Left lobe of liver (tissue), 2 donors: ENCODE measurements at regions not wholly inside any gene's neighbourhood (a gene's known extent, or its start where the extent isn't known, plus 50 kb on each side); places are given as distances from the start of the nearest gene placed in this dataset.
A peak's percentile ranks its signal among the peaks of the same experiment; 100 is the strongest.
"Not testable (repeated sequence)": the region's sequence is repeated elsewhere in the genome, so short reads cannot be mapped to it uniquely, and the experiment has no call there.

Experiments
- ATAC-seq: fragments of 200-7000 bp; cut with Tn5 transposase; one replicate; pipeline ENCODE4 v1.9.1; 2020; ENCODE audit warnings: mild to moderate bottlenecking, moderate library complexity
- DNase-seq: peaks from one replicate; pipeline ENCODE4 v3.0.0-alpha.2; 2020; ENCODE audit warnings: low spot score
- donor health status: DM: no; HTN: no; CAD: no; lungs with moderate emphysema.
- donor health status: DM: no; HTN: yes; CAD: no.

DNA sequence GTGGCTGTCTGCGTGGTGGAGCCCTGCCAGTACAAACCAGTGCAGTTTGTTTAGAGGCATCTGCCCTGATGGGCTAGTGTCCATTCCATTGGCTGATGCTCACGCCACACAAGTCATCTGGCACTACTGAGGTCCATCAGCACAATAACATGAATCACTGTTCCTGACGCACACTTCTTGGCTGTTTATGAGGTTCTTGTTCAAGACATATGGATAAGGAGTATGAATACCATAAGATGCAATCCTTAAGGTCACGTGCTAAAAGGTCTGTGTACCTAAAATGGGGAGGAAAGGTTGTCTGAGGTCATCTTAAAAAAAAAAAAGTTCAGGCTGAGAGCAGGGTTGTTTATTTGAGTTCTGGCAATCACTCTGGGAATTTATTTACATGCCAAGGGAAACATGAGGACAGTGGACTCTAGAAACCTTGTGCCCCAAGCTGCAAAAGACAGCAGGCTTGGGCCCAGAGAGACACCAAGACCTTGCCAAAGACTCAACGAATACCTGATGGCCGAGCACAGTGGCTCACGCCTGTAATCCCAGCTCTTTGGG is 54.1 kb upstream of the SHLD1 start:
- ATAC-seq (peak; percentile 95), DNase-seq (peak; percentile 80)

DNA sequence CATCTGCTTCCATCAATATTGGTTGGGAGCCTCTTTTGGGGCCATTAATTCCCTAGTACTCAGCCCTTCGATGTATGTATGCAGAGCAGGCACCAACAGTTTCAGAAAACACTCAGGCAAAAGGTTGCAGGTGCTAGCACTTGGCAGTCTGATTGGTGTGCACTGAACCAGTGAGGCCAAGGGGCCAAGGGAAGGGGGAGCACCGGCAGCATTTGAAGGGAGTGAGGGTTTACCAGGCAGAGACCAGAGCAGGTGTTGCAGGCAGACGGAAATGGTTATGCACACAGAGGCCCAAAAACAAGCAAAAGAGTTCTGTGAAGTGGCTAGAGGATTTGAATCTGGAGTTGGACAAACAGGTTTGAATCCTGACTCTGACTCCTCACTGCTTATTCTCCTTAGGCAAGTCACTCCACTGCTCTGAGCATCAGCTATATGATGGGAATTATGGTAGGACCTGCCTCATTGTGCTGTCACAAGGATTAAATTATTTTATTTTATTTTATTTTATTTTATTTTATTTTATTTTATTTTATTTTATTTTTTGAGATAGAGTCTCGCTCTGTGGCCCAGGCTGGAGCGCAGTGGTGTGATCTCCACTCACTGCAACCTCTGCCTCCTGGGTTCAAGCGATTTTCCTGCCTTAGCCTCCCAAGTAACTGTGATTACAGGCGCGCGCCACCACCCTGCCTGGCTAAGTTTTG is 58.1 kb upstream of the SHLD1 start:
- ATAC-seq = no peak
- DNase-seq = no peak

DNA sequence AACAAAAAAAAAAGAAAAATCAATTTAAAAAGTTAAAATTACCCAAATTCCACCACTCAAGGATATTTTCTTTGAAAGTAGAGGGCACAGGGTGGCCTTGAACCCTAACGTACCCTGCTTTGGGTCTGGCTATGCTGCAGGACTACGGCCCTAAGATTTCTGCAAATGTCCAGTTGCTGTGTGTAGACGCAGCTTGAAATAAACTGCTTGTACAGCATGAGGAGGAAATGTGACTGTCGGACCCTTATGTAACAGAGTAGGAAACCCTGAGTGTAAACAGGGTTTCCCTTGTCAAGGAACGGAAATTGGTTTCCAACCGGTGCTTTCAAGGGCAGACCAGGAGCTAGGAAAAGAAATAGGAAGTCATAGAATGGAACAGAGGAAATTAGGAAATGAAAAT is 60.7 kb upstream of the SHLD1 start:
- DNase-seq = no peak
- ATAC-seq = peak; percentile 36

- DNase-seq (no peak), ATAC-seq (peak; percentile 38)
Observed at GRCh38 chr20:5688431-5688972, 61.7 kb upstream of the SHLD1 start.

DNA sequence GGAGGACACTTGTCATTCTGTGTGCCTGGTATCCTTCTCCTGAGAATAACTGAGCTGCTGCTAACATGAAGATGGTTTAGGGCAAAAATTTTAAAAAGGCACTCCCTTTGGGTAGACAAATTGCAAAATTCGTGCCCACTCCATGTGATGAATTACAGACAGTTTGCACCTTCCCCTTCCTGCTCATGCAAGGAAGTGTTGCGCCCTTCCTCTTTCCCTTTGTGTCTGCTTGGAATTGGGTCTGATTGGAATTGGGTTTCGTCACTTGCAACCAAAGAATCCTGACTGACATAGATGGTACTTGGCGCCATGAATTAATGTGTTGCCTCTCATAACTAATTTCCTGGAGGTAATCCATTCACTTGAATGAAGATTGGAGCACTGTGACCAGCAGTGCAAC is 62.3 kb upstream of the SHLD1 start:
- DNase-seq (no peak), ATAC-seq (no peak)

DNA sequence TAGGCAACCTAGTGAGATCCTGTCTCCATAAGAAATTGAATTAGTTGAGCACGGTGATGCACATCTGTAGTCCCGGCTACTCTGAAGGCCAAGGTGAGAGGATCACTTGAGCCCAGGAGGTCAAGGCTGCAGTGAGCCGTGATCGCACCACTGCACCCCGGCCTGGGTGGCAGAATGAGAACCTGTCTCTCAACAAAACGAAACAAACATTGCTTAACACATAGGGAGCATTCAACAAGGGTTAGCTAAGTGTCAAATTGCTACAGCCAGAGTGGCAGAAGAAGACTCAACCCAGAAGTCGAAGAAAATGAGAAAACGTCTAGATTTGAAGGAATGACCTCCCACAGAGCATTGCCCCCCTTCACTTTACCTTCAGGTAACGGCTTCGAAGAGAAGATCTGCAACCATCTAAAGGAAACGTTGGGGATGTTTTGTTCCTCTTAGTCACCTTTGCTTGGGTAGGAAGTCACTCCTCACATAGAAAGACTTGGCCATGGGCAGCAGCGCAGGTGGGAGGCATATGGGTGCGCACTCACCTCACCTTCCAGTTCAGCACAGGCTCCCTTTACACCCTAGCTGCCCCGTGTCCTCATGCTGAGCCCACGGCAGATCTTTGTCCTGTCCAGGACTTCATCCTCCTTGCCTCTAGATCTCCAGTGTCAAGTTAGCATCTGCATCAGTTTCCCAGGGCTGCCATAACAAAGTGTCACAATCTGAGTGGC is 63.7 kb upstream of the SHLD1 start:
- ATAC-seq (no peak), DNase-seq (no peak)

DNA sequence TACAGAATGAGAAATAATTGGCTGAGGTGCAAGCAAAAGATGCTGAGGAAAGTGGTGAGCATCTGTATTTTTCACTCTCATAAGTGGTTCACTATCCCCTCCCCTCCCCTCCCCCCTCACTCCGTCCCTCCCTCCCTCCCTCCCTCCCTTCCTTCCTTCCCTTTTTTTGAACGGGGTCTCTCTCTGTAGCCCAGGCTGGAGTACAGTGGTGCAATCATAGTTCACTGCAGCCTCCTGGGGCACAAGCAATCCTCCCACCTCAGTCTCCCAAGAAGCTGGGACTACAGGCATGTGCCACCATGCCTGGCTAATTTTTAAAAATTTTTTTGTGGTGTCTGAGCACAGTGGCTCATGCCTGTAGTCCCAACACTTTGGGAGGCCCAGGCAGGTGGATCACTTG is 67.6 kb upstream of the SHLD1 start:
- not testable (repeated sequence) for ATAC-seq, DNase-seq

GRCh38 chr20:5680192-5680591 is 69.4 kb upstream of the GPCPD1 start:
- ATAC-seq (no peak), DNase-seq (no peak)

DNA sequence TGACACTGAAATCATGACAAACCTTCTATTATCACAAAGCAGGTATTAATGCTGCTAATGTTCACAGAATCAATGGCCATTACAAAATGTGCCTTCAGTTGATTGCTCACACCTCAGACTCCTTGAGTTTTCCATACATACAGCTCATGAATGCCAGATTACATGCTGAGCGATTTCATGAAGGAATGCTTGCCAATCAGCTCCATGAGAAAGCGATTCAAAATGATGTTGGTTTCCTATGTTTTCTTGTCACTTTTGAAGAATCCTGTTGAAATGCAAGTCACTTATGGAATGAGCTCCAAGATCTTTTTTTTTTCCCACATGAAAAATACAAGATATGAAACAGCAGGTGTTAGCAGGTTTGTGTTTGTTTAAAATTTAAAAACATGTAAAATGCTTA is 68.0 kb upstream of the GPCPD1 start:
- no peak for ATAC-seq
- no peak for DNase-seq

GRCh38 chr20:5677944-5678343 is 67.1 kb upstream of the GPCPD1 start:
- ATAC-seq, DNase-seq: not testable (repeated sequence)

GRCh38 chr20:5677389-5677788 is 66.6 kb upstream of the GPCPD1 start:
- DNase-seq (no peak), ATAC-seq (no peak)

GRCh38 chr20:5675103-5676091 is 64.6 kb upstream of the GPCPD1 start:
- peak; percentile 23 for ATAC-seq

DNA sequence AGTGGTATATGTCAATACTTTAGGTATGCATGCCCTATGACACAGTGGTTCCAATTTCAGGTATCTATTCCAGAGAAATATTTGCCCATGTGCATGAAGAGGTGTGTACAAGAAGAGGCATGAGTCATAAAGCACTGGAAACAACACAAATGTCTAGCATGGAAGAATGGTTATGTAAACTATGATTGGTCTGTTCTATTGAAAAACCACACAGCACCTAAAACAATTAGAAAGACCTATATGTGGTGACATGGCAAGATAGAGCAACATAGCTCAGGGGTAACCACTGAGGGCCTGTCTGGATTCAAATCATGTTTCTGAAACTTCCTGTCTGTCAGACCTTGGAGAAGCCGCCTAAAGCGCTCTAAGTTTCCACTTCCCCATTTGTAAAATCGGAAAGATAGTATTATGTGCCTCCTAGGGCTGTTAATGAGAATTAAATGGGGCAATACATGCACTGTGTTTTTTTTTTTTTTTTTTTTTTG is 63.4 kb upstream of the GPCPD1 start:
- DNase-seq = no peak
- ATAC-seq = no peak

More at GRCh38 chr20:5675103-5676091, 64.6 kb upstream of the GPCPD1 start:
- DNase-seq = no peak

DNA sequence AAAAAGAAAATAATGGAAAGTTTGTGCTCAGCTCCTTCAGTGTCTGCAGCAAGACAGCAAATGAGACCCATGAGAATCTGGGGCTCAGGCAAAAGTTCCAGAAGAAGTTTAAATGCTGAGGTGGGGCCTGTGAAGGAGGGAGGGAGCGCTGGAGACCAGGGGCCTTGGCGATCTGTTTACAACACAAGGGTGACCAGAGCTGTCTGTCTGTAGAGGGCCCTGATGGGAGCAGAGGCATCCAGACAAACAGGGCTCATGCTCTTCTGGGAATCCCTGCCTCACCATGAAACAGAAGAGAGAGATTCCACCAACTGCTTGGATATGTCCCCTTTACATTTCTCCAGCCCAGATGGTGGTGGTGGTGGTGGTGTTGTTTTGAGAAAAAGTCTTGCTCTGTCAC is 60.1 kb upstream of the GPCPD1 start:
- DNase-seq (no peak), ATAC-seq (no peak)

DNA sequence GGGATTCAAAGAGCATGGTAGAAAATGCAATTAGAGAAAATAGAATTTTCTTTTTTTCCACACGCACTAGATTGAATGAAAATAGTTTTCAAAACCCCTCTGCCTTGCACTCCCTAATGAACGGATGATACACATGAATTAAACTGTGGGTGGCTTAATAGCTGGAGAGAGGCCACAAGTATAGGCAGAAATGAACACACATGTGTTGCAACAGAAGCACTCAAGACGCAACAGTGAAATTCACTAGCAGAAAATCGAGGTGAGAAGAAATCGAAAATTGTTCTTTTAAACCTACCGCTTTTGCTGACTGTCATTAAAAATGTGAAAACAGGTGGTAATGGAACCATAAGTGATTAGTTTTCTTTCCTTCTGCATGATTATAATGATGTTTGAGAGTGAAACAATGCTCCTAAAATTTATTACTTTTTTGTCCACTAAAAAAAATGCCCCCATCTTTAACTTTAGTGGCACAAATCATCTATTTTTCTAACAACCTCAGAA is 59.3 kb upstream of the GPCPD1 start:
- ATAC-seq (no peak), DNase-seq (no peak)

DNA sequence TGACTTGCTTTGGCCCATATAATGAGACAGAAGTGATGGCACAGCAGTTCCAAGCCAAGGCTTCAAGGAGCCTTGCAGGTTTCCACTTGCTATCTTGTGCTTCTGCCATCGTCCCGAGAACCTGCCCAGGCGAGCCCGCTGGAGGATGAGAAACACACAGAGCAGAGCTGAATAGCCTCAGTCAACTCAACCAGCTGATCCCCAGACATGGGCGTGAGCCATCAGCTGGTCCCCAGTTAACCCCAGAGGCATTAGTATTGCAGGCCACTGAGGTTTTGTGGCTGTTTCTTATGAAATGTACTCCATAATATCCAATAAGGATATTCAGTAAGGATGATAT is 57.7 kb upstream of the GPCPD1 start:
- ATAC-seq (no peak), DNase-seq (no peak)

GRCh38 chr20:5667705-5668528 is 57.1 kb upstream of the GPCPD1 start:
- DNase-seq = no peak
- no peak for ATAC-seq

DNA sequence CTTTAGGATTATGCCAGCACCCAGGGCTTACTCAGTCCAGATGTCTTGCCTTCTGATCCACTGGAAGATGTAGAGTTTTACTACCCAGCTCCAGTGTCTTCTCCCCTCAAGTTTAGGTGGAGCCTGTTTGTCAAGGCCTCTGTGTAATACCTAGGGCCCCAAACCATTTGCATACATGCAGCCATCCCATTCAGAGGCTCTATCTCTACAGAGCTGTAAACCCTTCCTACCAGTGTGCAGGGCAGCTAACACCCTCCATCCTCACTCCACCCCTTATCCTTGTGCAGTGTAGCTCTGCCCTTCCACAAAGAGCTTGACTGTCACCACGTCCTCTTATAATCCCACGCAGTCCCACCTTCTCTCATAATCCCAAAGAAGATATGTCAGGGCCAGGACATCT is 54.6 kb upstream of the GPCPD1 start:
- DNase-seq (no peak), ATAC-seq (no peak)

DNA sequence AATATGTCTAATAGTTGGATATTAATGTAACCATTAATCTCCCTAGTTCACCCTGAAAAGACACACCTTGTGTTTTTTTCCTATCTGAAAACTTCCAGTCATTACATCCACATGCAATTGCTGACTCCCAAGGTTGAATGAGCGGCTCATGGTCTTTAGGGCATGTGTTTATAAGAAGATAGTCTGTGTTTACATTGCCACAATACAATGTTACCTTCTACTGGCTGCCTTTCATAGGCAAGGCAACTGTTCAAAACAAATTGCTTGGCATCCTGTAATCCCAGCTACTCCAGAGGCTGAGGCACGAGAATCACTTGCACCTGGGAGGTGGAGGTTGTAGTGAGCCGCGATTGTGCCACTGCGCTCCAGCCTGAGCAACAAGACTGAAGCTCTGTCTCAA is 52.6 kb upstream of the GPCPD1 start:
- no peak for DNase-seq
- ATAC-seq = no peak

DNA sequence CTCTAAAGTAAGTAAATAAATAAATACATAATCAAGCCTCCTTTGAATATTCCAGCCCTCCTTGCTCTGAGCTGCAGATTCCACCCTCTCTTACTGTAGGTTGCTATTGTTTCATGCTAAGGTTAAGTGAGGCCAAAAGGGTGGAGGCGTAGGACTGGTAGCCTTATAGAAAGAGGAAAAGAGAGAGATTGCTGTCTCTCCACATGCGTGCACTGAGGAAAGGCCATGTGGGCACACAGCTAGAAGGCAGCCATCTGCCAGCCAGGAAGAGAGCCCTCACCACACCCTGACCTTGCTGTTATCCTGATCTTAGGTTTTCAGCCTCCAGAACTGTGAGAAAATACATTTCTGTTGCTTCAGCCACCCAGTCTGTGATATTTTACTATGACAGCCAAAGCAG is 52.0 kb upstream of the GPCPD1 start:
- ATAC-seq (peak; percentile 39), DNase-seq (no peak)
